Central memory CD8-positive, alpha-beta T cell (primary cell): ENCODE measurements at regions not wholly inside any gene's neighbourhood (a gene's known extent, or its start where the extent isn't known, plus 50 kb on each side); places are given as distances from the start of the nearest gene placed in this dataset.

Experiments
- ATAC-seq: fragments of 150-1000 bp; cut with Tn5 transposase; replicated peaks from 2 replicates; pipeline ENCODE4 v1.10.0; 2022; ENCODE audit warnings: mild to moderate bottlenecking, moderate FRiP score, moderate number of reproducible peaks; ENCODE audit not compliant: poor library complexity, severe bottlenecking; ENCODE audit errors: extremely low read depth
- DNase-seq, 2 donors: peaks; one replicate each; pipeline ENCODE4 v3.0.0; 2021; ENCODE audit warnings: low spot score in 2 of 2
- H3K27ac Mint-ChIP-seq: one replicate; pipeline ENCODE4 v1.8.0; 2022; ENCODE audit warnings: low read depth, mild to moderate bottlenecking, moderate library complexity, mixed read lengths
- H3K27me3 Mint-ChIP-seq: one replicate; pipeline ENCODE4 v1.8.0; 2022; ENCODE audit warnings: mixed read lengths
- H3K36me3 Mint-ChIP-seq: one replicate; pipeline ENCODE4 v1.8.0; 2022; ENCODE audit warnings: mild to moderate bottlenecking, moderate library complexity, mixed read lengths; ENCODE audit not compliant: insufficient read depth
- H3K4me1 Mint-ChIP-seq: one replicate; pipeline ENCODE4 v1.8.0; 2022; ENCODE audit warnings: mixed read lengths
- H3K4me3 Mint-ChIP-seq: one replicate; pipeline ENCODE4 v1.8.0; 2022; ENCODE audit warnings: mild to moderate bottlenecking, moderate library complexity, mixed read lengths
- H3K9me3 Mint-ChIP-seq: one replicate; pipeline ENCODE4 v1.8.0; 2022; ENCODE audit warnings: mixed read lengths

DNA sequence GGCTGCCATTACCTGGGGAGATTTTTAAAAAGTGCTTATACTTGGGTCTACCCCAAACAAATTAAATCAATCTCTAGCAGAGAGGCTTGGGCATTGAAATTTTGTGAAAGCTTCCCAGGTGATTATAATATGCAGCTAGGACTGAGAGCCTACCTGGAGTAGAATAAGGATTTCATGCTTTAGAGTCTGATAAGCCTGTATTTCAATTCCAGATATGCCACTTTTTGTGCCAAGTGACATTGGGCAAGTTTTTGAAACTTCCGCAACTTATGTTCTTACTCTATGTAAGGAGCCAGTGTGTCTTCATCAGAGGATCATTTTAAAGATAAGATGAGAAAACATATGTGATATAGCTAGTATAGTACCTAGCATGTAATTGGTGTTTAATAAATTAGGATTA lies 159.8 kb upstream of the LRIG3 start:
- peaks cover 2% of the 10 kb centered on the region for H3K36me3 Mint-ChIP-seq
- no peak overlapping the region for H3K27ac Mint-ChIP-seq
- ATAC-seq, result no peak
- no peaks in the 10 kb centered on the region for H3K27me3 Mint-ChIP-seq
- no peak overlapping the region for H3K4me3 Mint-ChIP-seq
- H3K9me3 Mint-ChIP-seq, result peaks cover 12% of the 10 kb centered on the region
- no peak for DNase-seq
- H3K4me1 Mint-ChIP-seq, result no peaks in the 10 kb centered on the region

DNA sequence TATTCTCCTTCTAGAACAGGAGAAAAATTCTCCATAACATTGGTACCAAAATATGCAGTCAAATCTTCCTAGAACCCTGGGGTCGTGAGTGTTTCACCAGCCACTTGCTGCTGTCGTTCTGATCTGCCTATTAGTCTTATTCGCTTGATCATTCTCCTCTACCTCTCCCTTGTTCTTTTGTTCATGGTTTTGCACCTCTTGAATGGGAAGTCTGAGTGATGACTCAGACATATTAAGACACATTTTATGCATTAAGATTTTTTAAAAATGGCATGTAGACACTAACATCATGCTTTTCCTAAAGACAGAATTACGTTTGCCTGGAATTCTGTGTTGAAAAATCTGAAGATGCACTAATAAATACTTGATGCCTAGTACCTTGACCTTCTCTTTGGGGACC lies 159.2 kb upstream of the LRIG3 start:
- no peak for ATAC-seq
- no peak for DNase-seq
- Mint-ChIP-seq H3K4me3 (no peak overlapping the region), H3K4me1 (no peaks in the 10 kb centered on the region), H3K9me3 (peaks cover 14% of the 10 kb centered on the region), H3K27ac (no peak overlapping the region), H3K27me3 (no peaks in the 10 kb centered on the region), H3K36me3 (peaks cover 3% of the 10 kb centered on the region)

DNA sequence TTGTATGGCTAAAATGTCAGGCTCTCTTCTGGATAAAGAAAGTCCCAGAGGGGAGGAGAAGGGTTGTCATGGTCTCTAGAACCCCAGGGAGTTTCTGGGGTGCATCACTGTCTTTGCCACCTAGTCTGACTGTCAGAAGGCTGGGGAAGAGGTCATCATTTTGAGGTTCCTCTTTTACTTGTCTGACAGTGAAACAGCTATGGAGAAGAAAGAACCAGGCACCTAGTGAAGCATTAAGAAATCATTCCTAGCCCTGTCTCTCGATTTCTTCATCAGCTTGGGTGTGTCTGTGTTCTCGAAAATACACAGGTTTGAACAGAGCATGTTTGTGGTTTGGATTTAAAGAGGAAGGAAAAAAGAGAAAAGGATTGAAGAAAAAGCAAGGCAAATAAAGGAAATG lies 158.7 kb upstream of the LRIG3 start:
- ATAC-seq, result no peak

DNA sequence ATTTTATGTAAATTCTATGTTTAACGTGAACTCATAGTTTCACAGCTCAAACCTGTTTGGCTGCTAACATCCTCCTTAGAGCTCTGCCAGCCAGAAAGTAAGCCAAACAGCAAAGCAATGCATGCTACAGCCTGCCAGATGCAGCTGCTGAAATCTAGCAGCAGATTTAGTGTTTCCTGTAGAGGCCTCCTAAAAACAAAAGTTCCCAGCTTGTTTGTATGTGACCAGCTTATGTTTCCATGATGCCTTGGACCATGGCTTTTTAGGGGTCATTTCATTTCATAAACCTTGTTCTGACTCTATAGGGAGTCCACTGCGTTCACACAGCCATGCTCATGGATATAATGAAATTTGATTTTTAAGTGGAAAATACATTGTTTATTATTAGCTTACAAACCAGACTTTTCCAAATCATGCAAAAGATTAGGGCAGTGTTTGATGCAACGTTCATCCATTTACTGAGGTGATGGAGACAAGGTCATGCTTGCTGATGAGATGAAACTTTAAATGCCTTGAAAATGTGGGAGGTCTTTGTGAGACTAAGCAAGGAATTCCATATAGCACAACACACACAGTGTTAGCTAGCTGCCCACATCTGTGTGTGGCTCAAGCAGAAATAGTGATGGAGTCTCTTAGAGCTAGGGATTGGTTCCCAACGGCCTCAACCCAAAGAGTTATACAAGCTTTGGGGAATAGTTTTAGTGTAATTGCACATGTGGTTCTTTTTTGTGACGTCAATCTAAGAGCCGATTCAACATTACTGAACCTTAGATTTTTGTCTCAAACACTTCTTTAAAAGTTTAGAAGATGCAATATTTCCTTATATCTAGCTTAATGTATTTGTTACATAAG lies 157.5 kb upstream of the LRIG3 start:
- no peaks in the 10 kb centered on the region for H3K27me3 Mint-ChIP-seq

More for the DNA sequence above, 158.7 kb upstream of the LRIG3 start:
- Mint-ChIP-seq H3K36me3 (peaks cover 3% of the 10 kb centered on the region), H3K27ac (no peak overlapping the region), H3K27me3 (no peaks in the 10 kb centered on the region), H3K4me1 (no peaks in the 10 kb centered on the region), H3K9me3 (peaks cover 16% of the 10 kb centered on the region), H3K4me3 (no peak overlapping the region)
- no peak for DNase-seq

DNA sequence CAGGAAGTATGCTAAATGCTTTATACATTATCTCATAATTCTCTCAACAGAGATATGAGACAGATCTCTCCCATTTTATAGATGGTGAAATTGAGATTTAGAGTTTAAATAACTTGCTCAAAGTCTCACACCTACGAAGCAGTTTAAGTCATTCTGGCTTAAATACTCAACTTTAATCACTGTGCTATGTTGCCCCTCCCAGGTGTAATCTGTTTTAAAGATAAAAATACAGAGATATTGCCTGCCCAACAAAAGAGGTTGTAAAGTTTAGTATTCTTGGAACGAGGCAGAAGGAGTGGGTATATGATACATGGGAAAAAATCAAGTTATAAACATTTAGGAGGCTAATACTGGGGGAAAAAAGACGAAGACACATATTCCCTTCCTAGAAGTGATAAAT lies 156.8 kb upstream of the LRIG3 start:
- no peak for DNase-seq
- Mint-ChIP-seq H3K27me3 (no peaks in the 10 kb centered on the region), H3K4me3 (no peak overlapping the region), H3K27ac (no peak overlapping the region), H3K36me3 (peaks cover 3% of the 10 kb centered on the region), H3K4me1 (no peaks in the 10 kb centered on the region), H3K9me3 (peaks cover 12% of the 10 kb centered on the region)
- no peak for ATAC-seq

More for the DNA sequence above, 157.5 kb upstream of the LRIG3 start:
- H3K27ac Mint-ChIP-seq, result no peak overlapping the region
- H3K36me3 Mint-ChIP-seq, result peaks cover 3% of the 10 kb centered on the region
- ATAC-seq (no peak), DNase-seq (no peak)
- no peaks in the 10 kb centered on the region for H3K4me1 Mint-ChIP-seq
- peaks cover 12% of the 10 kb centered on the region for H3K9me3 Mint-ChIP-seq
- H3K4me3 Mint-ChIP-seq, result no peak overlapping the region

DNA sequence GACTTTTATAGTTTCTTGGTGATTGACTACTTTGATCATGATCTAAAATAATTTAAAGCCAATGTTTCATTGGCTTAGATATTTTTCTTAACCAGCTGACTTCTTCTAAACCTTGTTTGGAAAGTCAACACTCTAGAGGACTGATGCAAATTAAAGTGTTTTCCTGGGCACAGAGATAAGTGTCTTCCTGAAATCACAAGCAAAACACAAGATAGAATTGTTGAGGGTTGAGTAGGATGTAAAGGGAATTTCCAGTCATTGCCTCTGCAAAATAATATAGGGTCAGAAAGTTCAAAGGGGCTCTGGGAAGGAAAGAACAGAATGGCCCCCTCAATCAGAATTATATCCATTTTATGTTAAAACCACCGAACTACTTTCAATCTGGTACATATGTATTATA lies 156.3 kb upstream of the LRIG3 start:
- H3K27me3 Mint-ChIP-seq, result no peaks in the 10 kb centered on the region
- no peaks in the 10 kb centered on the region for H3K4me1 Mint-ChIP-seq
- DNase-seq (no peak), ATAC-seq (no peak)
- H3K9me3 Mint-ChIP-seq, result peaks cover 8% of the 10 kb centered on the region
- no peak overlapping the region for H3K4me3 Mint-ChIP-seq
- H3K27ac Mint-ChIP-seq, result no peak overlapping the region
- peaks cover 3% of the 10 kb centered on the region for H3K36me3 Mint-ChIP-seq

DNA sequence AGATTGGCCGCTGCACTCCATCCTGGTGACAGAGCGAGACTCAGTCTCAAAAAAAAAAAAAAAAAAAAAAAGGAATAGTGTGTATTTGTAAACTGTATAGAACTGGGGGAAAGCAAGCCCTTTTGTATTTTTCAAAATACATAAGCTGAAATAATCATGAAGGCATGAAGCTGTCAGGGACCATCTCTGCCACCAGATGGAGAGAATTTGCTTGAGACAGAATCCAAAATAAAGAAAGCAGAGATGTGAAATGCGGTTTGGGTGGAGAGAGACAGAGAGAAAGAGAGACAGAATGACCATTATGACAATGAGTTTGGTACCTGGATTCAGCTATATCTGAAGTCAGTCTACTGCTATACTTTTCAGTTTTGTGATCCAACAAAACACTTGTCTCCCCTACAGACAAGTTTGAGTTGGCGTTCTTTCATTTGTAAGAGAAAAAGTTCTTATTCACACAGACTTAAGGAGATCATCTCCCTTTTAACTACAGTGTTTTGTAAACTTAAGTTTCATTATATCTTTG lies 155.7 kb upstream of the LRIG3 start:
- H3K9me3 Mint-ChIP-seq, result peaks cover 5% of the 10 kb centered on the region
- DNase-seq (no peak), ATAC-seq (no peak)
- peaks cover 3% of the 10 kb centered on the region for H3K36me3 Mint-ChIP-seq
- no peak overlapping the region for H3K27ac Mint-ChIP-seq
- H3K4me3 Mint-ChIP-seq, result no peak overlapping the region
- H3K27me3 Mint-ChIP-seq, result no peaks in the 10 kb centered on the region
- H3K4me1 Mint-ChIP-seq, result no peaks in the 10 kb centered on the region

DNA sequence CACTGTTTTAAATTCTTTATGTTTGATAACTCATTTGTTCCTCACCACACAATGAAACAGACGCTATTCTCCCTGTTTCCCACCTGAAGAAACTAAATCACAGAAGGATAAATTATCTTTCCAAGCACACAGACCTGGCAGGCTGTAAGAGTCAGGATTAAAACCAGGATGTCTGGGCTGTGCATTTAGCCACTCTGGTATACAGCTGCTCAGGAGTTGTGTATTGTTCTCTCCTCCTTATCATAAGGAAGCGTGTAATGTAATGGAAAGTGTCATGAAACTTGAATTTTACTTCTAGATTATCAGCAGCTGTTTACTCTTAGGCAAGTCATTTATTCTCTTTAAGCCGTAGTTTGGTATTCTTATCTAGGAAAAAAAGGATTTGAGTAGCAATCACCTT lies 154.8 kb upstream of the LRIG3 start:
- no peak overlapping the region for H3K27ac Mint-ChIP-seq
- no peak for ATAC-seq
- H3K36me3 Mint-ChIP-seq, result peaks cover 3% of the 10 kb centered on the region
- peaks cover 5% of the 10 kb centered on the region for H3K9me3 Mint-ChIP-seq
- no peak for DNase-seq
- H3K4me1 Mint-ChIP-seq, result no peaks in the 10 kb centered on the region
- no peaks in the 10 kb centered on the region for H3K27me3 Mint-ChIP-seq
- H3K4me3 Mint-ChIP-seq, result no peak overlapping the region

DNA sequence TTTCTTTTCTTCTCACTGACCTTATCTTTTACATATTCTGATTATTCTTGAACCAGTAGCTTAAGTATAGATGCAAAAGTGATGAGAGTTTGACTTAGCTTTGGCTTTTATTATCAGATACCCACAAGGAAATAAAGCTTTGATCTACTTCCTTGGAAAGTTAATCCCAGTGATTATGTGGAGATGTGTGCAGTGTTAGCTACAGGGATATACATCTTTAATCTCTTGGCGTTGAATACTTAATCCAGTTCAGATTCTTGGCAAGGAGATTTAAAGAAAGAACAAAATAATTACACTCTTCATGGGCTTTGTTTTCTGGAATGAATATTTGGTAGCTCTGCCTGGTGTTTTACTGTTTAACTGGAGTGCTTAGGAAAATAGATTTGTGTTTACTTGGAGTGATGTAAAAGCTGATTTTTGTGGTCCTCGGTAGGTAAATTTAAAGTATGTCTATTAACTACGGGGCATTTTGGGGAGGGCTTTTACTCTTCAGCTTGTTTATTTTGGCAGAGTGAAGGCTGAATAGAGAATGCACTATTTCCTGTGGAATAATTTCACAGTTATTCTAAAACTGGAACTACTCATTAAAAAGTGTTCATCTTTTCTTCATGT lies 150.1 kb upstream of the LRIG3 start:
- Mint-ChIP-seq H3K4me3 (no peak overlapping the region), H3K9me3 (peaks cover 5% of the 10 kb centered on the region), H3K4me1 (no peaks in the 10 kb centered on the region), H3K27ac (no peak overlapping the region), H3K27me3 (no peaks in the 10 kb centered on the region), H3K36me3 (peaks cover 3% of the 10 kb centered on the region)
- DNase-seq (no peak), ATAC-seq (no peak)

DNA sequence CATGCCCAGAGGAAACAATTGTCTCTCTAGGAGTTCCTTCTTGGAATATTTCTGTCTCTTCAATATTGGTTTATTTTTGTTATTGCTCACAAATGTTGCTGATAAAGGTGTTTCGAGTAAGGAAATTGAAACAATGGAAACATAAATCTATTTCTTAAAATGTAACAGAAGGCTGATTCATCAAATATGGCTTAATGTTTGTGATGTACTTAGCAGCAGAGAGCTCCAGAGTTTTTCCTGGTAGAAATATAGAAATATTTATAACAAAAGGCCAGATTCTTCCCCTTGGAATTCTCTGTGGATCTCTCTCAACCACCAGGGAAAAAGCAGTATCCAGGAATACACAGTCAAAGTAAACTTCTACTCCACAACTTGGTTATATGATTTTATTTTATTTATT lies 149.2 kb upstream of the LRIG3 start:
- H3K9me3 Mint-ChIP-seq, result peaks cover 4% of the 10 kb centered on the region
- no peaks in the 10 kb centered on the region for H3K27me3 Mint-ChIP-seq
- H3K4me3 Mint-ChIP-seq, result no peak overlapping the region
- no peak for ATAC-seq
- H3K36me3 Mint-ChIP-seq, result no peaks in the 10 kb centered on the region
- H3K27ac Mint-ChIP-seq, result no peak overlapping the region
- no peaks in the 10 kb centered on the region for H3K4me1 Mint-ChIP-seq
- DNase-seq, result no peak

DNA sequence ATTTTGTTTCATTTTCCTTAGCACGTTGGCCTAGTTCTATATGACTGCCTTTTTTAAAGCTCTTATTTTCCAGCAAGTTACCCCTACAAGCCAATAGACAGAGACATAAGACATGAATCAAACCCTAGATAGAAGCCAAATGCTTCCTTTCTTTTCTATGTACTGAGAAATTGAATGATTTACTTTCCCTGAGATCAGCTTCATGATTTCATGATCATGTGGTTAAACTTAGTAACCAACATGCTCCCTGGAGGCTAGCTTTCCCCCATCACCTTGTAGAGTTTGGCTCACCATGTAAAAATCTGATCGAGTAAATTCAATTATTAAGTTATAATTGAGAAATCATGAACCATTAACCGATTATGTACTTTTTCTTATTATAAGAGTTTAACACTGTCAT lies 148.1 kb upstream of the LRIG3 start:
- DNase-seq, result no peak
- H3K27me3 Mint-ChIP-seq, result no peaks in the 10 kb centered on the region
- no peaks in the 10 kb centered on the region for H3K9me3 Mint-ChIP-seq

DNA sequence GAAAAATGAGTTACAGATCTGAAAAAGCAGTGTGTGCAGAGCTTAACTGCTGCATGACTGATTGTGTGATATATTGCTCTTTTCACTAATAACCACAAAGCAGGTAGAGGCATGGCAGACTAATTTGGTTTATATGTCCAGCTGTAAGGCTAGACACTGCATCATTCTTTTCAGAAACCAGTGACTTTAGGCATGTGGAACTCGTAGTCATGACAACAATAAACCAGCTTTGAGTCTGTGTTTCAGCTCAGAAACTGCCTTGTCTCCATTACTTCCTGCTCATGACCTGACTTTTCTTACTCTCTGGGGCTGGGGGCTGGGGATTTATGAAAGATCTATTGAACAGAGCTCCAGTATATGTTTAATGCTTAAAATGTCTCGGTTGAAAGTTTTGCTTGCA lies 146.8 kb upstream of the LRIG3 start:
- Mint-ChIP-seq H3K4me1 (no peaks in the 10 kb centered on the region), H3K27me3 (no peaks in the 10 kb centered on the region), H3K27ac (no peak overlapping the region), H3K4me3 (no peak overlapping the region), H3K9me3 (no peaks in the 10 kb centered on the region), H3K36me3 (no peaks in the 10 kb centered on the region)
- DNase-seq (no peak), ATAC-seq (no peak)

More for the DNA sequence above, 148.1 kb upstream of the LRIG3 start:
- H3K4me1 Mint-ChIP-seq, result no peaks in the 10 kb centered on the region
- H3K4me3 Mint-ChIP-seq, result no peak overlapping the region
- H3K36me3 Mint-ChIP-seq, result no peaks in the 10 kb centered on the region
- ATAC-seq, result no peak
- H3K27ac Mint-ChIP-seq, result no peak overlapping the region

DNA sequence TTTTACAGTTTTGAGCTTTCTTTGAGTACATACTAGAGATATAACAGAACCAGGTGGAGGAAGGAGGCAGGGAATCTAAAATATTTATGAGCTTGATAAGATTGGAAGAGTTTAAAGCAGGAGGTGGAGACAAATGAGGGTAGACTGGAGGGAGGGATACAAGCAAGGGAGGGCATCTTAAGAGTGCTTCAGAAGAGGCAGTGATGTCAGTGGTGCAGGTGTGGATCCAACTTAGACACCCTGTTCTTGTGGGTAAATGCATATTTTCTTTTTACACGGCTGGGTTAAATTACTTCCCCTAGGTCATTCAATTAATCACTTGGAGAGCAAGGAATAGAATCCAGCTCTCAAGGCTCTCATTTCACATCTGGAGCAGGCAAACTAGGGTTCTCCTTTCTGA lies 146.1 kb upstream of the LRIG3 start:
- H3K4me3 Mint-ChIP-seq, result no peak overlapping the region
- H3K27me3 Mint-ChIP-seq, result no peaks in the 10 kb centered on the region
- ATAC-seq (no peak), DNase-seq (no peak)
- no peak overlapping the region for H3K27ac Mint-ChIP-seq
- no peaks in the 10 kb centered on the region for H3K36me3 Mint-ChIP-seq
- H3K9me3 Mint-ChIP-seq, result no peaks in the 10 kb centered on the region
- H3K4me1 Mint-ChIP-seq, result no peaks in the 10 kb centered on the region
